Lower leg skin (tissue), 3 donors: ENCODE measurements at regions not wholly inside any gene's neighbourhood (a gene's known extent, or its start where the extent isn't known, plus 50 kb on each side); places are given as distances from the start of the nearest gene placed in this dataset.

Source experiments
- CTCF ChIP-seq, 3 donors: fragments of 450-650 bp; IDR thresholded peaks; one replicate each; pipeline ENCODE4 v1.5.1; 2016; ENCODE audit warnings: antibody characterized with exemption in 3 of 3, mild to moderate bottlenecking in 3 of 3, moderate library complexity in 2 of 3
- POLR2A ChIP-seq, 2 donors: fragments of 450-650 bp; IDR thresholded peaks; one replicate each; pipeline ENCODE4 v1.6.1; 2016 to 2017; ENCODE audit warnings: antibody characterized with exemption in 2 of 2, mild to moderate bottlenecking in 1 of 2, moderate library complexity in 1 of 2

GRCh38 chr18:37619964-37620363, 54.4 kb upstream of the CELF4 start:
- TF ChIP-seq CTCF (IDR thresholded peaks at IDR 0.05), result no peak
- TF ChIP-seq POLR2A (IDR thresholded peaks at IDR 0.05), result no peak
